Astrocyte (in vitro differentiated cells and primary cell): ENCODE measurements at regions not wholly inside any gene's neighbourhood (a gene's known extent, or its start where the extent isn't known, plus 50 kb on each side); places are given as distances from the start of the nearest gene placed in this dataset.

Source experiments
- DNase-seq: peaks from one replicate; pipeline ENCODE4 v3.0.0-alpha.2; 2010; ENCODE audit warnings: low read depth
- FAIRE-seq: peaks from 2 replicates; lab custom pipeline; 2011; peaks lifted over from hg19 to GRCh38; lab: Jason Lieb, UNC
- H2AFZ ChIP-seq: 2 replicates; pipeline ENCODE4 v1.6.0; 2012; ENCODE audit warnings: low read depth, low read length, inconsistent platforms
- H3K27ac ChIP-seq: 2 replicates; pipeline ENCODE4 v1.5.1; 2011; ENCODE audit warnings: low read depth, low read length, inconsistent platforms
- H3K27me3 ChIP-seq: 2 replicates; pipeline ENCODE4 v1.6.0; 2011; ENCODE audit warnings: low read length, inconsistent platforms; ENCODE audit not compliant: insufficient read depth
- H3K36me3 ChIP-seq: 2 replicates; pipeline ENCODE4 v1.5.1; 2011; ENCODE audit warnings: low read length, inconsistent platforms; ENCODE audit not compliant: insufficient read depth
- H3K4me1 ChIP-seq: 2 replicates; pipeline ENCODE4 v1.5.1; 2011; ENCODE audit warnings: low read length, inconsistent platforms; ENCODE audit not compliant: insufficient read depth
- H3K4me2 ChIP-seq: 2 replicates; pipeline ENCODE4 v1.6.0; 2012; ENCODE audit warnings: low read length, inconsistent platforms
- H3K4me3 ChIP-seq: 2 replicates; pipeline ENCODE4 v1.5.1; 2011; ENCODE audit warnings: low read depth, mild to moderate bottlenecking, low read length, inconsistent platforms; ENCODE audit not compliant: insufficient read depth
- H3K79me2 ChIP-seq: 2 replicates; pipeline ENCODE4 v1.6.0; 2012; ENCODE audit warnings: mild to moderate bottlenecking, low read length, inconsistent platforms; ENCODE audit not compliant: insufficient read depth
- H3K9ac ChIP-seq: 2 replicates; pipeline ENCODE4 v1.6.0; 2012; ENCODE audit warnings: mild to moderate bottlenecking, low read length, inconsistent platforms
- H3K9me3 ChIP-seq: 2 replicates; pipeline ENCODE4 v1.5.1; 2012; ENCODE audit warnings: low read depth, mild to moderate bottlenecking, low read length, inconsistent platforms; ENCODE audit not compliant: insufficient read depth
- H4K20me1 ChIP-seq: 2 replicates; pipeline ENCODE4 v1.6.0; 2012; ENCODE audit warnings: low read length, inconsistent platforms; ENCODE audit not compliant: insufficient read depth
- H3K27ac Mint-ChIP-seq: one replicate; pipeline ENCODE4 v1.8.0; 2021; ENCODE audit warnings: mild to moderate bottlenecking, mixed read lengths; ENCODE audit not compliant: unreplicated experiment
- H3K27me3 Mint-ChIP-seq: one replicate; pipeline ENCODE4 v1.8.0; 2021; ENCODE audit warnings: low read depth, mixed read lengths; ENCODE audit not compliant: unreplicated experiment
- H3K36me3 Mint-ChIP-seq: one replicate; pipeline ENCODE4 v1.8.0; 2021; ENCODE audit warnings: low read depth, mixed read lengths; ENCODE audit not compliant: unreplicated experiment
- H3K4me1 Mint-ChIP-seq: one replicate; pipeline ENCODE4 v1.8.0; 2021; ENCODE audit warnings: low read depth, mixed read lengths; ENCODE audit not compliant: unreplicated experiment
- H3K4me3 Mint-ChIP-seq: one replicate; pipeline ENCODE4 v1.8.0; 2021; ENCODE audit warnings: mild to moderate bottlenecking, moderate library complexity, mixed read lengths; ENCODE audit not compliant: unreplicated experiment
- H3K9me3 Mint-ChIP-seq: one replicate; pipeline ENCODE4 v1.8.0; 2021; ENCODE audit warnings: mild to moderate bottlenecking, mixed read lengths; ENCODE audit not compliant: unreplicated experiment
- EZH2 ChIP-seq: IDR thresholded peaks from 2 replicates; pipeline ENCODE4 v1.6.1; 2012; ENCODE audit warnings: mild to moderate bottlenecking, low read length, inconsistent platforms; ENCODE audit not compliant: insufficient read depth
- TF ChIP-seq, protein P1 (sequence below): IDR thresholded peaks from 2 replicates; pipeline ENCODE4 v1.5.1; 2011; ENCODE audit warnings: low read depth, mild to moderate bottlenecking, inconsistent platforms, low read length, moderate library complexity; ENCODE audit not compliant: insufficient read depth

DNA sequence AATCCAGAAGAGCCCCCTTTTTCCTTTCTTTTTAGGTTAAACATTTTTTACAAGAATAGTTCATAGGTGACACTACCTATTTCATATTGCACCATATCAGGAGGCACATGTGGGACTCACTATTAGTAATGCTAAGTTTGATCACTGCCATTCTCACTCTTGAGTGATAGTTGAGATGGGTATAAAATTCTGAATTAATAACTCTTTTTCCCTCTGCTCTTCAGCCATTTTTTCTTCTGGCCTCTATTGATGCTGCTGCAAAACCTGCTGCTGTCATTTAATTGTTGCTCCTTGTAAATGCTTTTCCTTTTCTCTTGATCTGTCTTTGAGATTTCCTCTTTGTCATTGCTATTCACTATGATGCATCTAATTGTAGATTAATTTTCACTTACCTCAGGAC, 482.0 kb downstream of the MID1IP1 start:
- H3K9me3 Mint-ChIP-seq: peaks cover 5% of the 10 kb centered on the region
- Histone ChIP-seq H3K4me3 (no peak overlapping the region), H3K9ac (no peak overlapping the region), H2AFZ (no peak overlapping the region), H3K27me3 (no peaks in the 10 kb centered on the region), H3K9me3 (no peaks in the 10 kb centered on the region), H3K36me3 (no peaks in the 10 kb centered on the region), H3K79me2 (no peaks in the 10 kb centered on the region), H4K20me1 (no peaks in the 10 kb centered on the region), H3K27ac (no peak overlapping the region), H3K4me2 (no peak overlapping the region), H3K4me1 (no peaks in the 10 kb centered on the region)
- H3K4me3 Mint-ChIP-seq: no peak overlapping the region
- DNase-seq (no peak), FAIRE-seq (no peak)
- no peaks in the 10 kb centered on the region for H3K4me1 Mint-ChIP-seq
- H3K27ac Mint-ChIP-seq: no peak overlapping the region
- H3K27me3 Mint-ChIP-seq: peaks cover 6% of the 10 kb centered on the region
- H3K36me3 Mint-ChIP-seq: no peaks in the 10 kb centered on the region
- TF ChIP-seq, protein P1, sequence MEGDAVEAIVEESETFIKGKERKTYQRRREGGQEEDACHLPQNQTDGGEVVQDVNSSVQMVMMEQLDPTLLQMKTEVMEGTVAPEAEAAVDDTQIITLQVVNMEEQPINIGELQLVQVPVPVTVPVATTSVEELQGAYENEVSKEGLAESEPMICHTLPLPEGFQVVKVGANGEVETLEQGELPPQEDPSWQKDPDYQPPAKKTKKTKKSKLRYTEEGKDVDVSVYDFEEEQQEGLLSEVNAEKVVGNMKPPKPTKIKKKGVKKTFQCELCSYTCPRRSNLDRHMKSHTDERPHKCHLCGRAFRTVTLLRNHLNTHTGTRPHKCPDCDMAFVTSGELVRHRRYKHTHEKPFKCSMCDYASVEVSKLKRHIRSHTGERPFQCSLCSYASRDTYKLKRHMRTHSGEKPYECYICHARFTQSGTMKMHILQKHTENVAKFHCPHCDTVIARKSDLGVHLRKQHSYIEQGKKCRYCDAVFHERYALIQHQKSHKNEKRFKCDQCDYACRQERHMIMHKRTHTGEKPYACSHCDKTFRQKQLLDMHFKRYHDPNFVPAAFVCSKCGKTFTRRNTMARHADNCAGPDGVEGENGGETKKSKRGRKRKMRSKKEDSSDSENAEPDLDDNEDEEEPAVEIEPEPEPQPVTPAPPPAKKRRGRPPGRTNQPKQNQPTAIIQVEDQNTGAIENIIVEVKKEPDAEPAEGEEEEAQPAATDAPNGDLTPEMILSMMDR: no peak
- TF ChIP-seq EZH2: no peak

GRCh38 chrX:39288592-39288991, 487.3 kb downstream of the MID1IP1 start:
- H2AFZ ChIP-seq: no peak overlapping the region
- DNase-seq (no peak), FAIRE-seq (no peak)
- H4K20me1 ChIP-seq: no peaks in the 10 kb centered on the region
- H3K79me2 ChIP-seq: no peaks in the 10 kb centered on the region
- H3K4me3 ChIP-seq: no peak overlapping the region
- Mint-ChIP-seq H3K4me3 (no peak overlapping the region), H3K27me3 (peaks cover 12% of the 10 kb centered on the region), H3K4me1 (no peaks in the 10 kb centered on the region), H3K9me3 (peaks cover 5% of the 10 kb centered on the region), H3K36me3 (no peaks in the 10 kb centered on the region), H3K27ac (no peak overlapping the region)
- H3K9ac ChIP-seq: no peak overlapping the region
- no peaks in the 10 kb centered on the region for H3K9me3 ChIP-seq
- no peak overlapping the region for H3K27ac ChIP-seq
- no peaks in the 10 kb centered on the region for H3K27me3 ChIP-seq
- no peaks in the 10 kb centered on the region for H3K4me1 ChIP-seq
- no peak overlapping the region for H3K4me2 ChIP-seq
- H3K36me3 ChIP-seq: no peaks in the 10 kb centered on the region
- TF ChIP-seq, protein P1: no peak
- TF ChIP-seq EZH2: no peak

DNA sequence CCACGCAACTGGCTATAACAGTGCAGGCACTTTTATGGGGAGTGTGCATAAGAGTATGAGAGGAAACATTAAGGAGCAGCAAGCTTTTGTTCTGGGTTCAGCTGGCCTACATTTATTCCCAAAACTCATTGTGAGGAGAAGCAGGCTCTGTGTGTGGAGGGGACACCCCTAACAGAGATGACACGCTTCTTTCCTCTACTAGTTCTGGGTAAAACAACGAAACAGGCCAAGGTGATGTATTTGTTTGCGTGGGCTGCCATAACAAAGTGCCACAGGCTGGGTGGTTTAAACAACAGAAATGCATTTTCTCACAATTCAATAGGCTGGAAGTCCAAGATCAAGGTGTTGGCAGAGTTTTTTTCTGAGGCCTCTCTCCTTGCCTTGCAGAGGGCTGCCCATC, 488.6 kb downstream of the MID1IP1 start:
- peaks cover 5% of the 10 kb centered on the region for H3K9me3 Mint-ChIP-seq
- H2AFZ ChIP-seq: no peak overlapping the region
- H3K4me3 Mint-ChIP-seq: no peak overlapping the region
- no peaks in the 10 kb centered on the region for H3K79me2 ChIP-seq
- peaks cover 15% of the 10 kb centered on the region for H3K27me3 Mint-ChIP-seq
- no peak overlapping the region for H3K27ac ChIP-seq
- no peaks in the 10 kb centered on the region for H3K9me3 ChIP-seq
- H3K4me1 Mint-ChIP-seq: no peaks in the 10 kb centered on the region
- no peaks in the 10 kb centered on the region for H4K20me1 ChIP-seq
- FAIRE-seq: no peak
- H3K27me3 ChIP-seq: no peaks in the 10 kb centered on the region
- no peak overlapping the region for H3K4me2 ChIP-seq
- no peak overlapping the region for H3K4me3 ChIP-seq
- no peaks in the 10 kb centered on the region for H3K36me3 ChIP-seq
- TF ChIP-seq EZH2: no peak
- TF ChIP-seq, protein P1: no peak
- no peaks in the 10 kb centered on the region for H3K4me1 ChIP-seq
- no peaks in the 10 kb centered on the region for H3K36me3 Mint-ChIP-seq
- H3K27ac Mint-ChIP-seq: no peak overlapping the region
- no peak for DNase-seq
- no peak overlapping the region for H3K9ac ChIP-seq
